ENCODE measurements at regions not wholly inside any gene's neighbourhood (a gene's known extent, or its start where the extent isn't known, plus 50 kb on each side); places are given as distances from the start of the nearest gene placed in this dataset.

- peaks cover 8% of the 10 kb centered on the region for H3K27me3 Mint-ChIP-seq (ENCODE audit: insufficient read depth, low read depth, poor library complexity)
- Histone ChIP-seq H3K27me3 (ENCODE audit: insufficient read depth) (no peaks in the 10 kb centered on the region), H3K27ac (ENCODE audit: low read depth) (no peak overlapping the region), H3K4me3 (no peak overlapping the region), H4K20me1 (replicated peaks; ENCODE audit: insufficient read depth) (no peaks in the 10 kb centered on the region), H3K4me2 (no peak overlapping the region), H3F3A (replicated peaks; ENCODE audit: low read depth) (no peaks in the 10 kb centered on the region), H3K9me2 (ENCODE audit: insufficient read depth) (no peaks in the 10 kb centered on the region), H2AFZ (no peak overlapping the region), H3K4me1 (ENCODE audit: insufficient read depth) (peaks cover 3% of the 10 kb centered on the region), H3K79me2 (replicated peaks; ENCODE audit: insufficient read depth) (no peaks in the 10 kb centered on the region), H3K36me3 (ENCODE audit: insufficient read depth) (no peaks in the 10 kb centered on the region)
- H3K36me3 Mint-ChIP-seq (ENCODE audit: low read depth): no peaks in the 10 kb centered on the region
- TF ChIP-seq CTCF (conservative IDR thresholded peaks at IDR 0.05; ENCODE audit: low read depth in 2 of 2): no peak
- TF ChIP-seq EZH2phosphoT487 (IDR thresholded peaks at IDR 0.05; ENCODE audit: unreplicated experiment): no peak
- TF ChIP-seq JUNB (IDR thresholded peaks at IDR 0.05; ENCODE audit: unreplicated experiment): no peak
- TF ChIP-seq STAT1 (IDR thresholded peaks at IDR 0.05; ENCODE audit: unreplicated experiment): no peak
- TF ChIP-seq NANOG (IDR thresholded peaks at IDR 0.05; ENCODE audit: borderline replicate concordance): no peak
- no peak for TF ChIP-seq REST (IDR thresholded peaks at IDR 0.05; ENCODE audit: unreplicated experiment)
- no peak for TF ChIP-seq ETS1 (IDR thresholded peaks at IDR 0.05)
- TF ChIP-seq ZNF114 (CRISPR knock-in tag; IDR thresholded peaks at IDR 0.05): no peak
- TF ChIP-seq POLR2AphosphoS5 (IDR thresholded peaks at IDR 0.05; ENCODE audit: low read depth): no peak
- TF ChIP-seq ZNF331 (CRISPR knock-in tag; IDR thresholded peaks at IDR 0.05; ENCODE audit: low read depth): no peak
- no peak for TF ChIP-seq CREB1 (CRISPR knock-in tag; IDR thresholded peaks at IDR 0.05; ENCODE audit: low read depth)
- no peak for TF ChIP-seq EZH2 (IDR thresholded peaks at IDR 0.05; ENCODE audit: low read depth, unreplicated experiment)
- TF ChIP-seq ZNF462 (CRISPR knock-in tag; IDR thresholded peaks at IDR 0.05): no peak
- H3K4me3 Mint-ChIP-seq: no peak overlapping the region
- H3K9me3 Mint-ChIP-seq: no peaks in the 10 kb centered on the region
- ATAC-seq (no peak), DNase-seq (ENCODE audit: low spot score) (no peak)
- peaks cover 5% of the 10 kb centered on the region; the same call in 2 of the 3 replicates for H3K4me1 Mint-ChIP-seq
- no peak overlapping the region for H3K27ac Mint-ChIP-seq
Measured at GRCh38 chr1:157371826-157372225, 180.5 kb downstream of the FCRL5 start.
